ENCODE measurements at regions not wholly inside any gene's neighbourhood (a gene's known extent, or its start where the extent isn't known, plus 50 kb on each side); places are given as distances from the start of the nearest gene placed in this dataset.

DNA sequence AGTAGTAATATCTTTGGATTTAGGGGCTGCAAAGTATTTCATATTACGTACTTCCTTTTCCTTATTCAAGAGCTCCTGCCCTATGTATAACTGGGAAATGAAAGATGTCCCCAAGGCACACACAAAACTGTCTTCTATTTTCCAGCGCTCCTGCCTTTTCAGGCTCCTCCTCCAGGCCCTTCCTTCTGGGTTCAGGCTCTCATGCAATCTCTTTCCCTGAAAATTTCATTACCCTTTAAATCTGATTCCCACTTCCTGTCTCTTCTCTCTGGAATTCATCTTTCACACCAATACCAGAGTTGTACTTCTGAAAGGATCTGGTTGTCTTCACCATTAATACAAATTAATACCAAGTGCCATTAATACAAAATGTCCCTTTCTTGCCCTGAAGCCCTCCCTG is 181.6 kb downstream of the UTRN start (continued):
- TF ChIP-seq CTBP2 (IDR thresholded peaks at IDR 0.05; ENCODE audit: borderline replicate concordance, insufficient read depth, insufficient read length, low read length) (no peak), JUND (IDR thresholded peaks at IDR 0.05; ENCODE audit: low read length) (no peak), SP4 (IDR thresholded peaks at IDR 0.05; ENCODE audit: low read length) (no peak), POU5F1 (IDR thresholded peaks at IDR 0.05; ENCODE audit: low read depth, low read length) (no peak), KDM5A (IDR thresholded peaks at IDR 0.05; ENCODE audit: low read length) (no peak), SP2 (IDR thresholded peaks at IDR 0.05; ENCODE audit: low read length) (no peak), TEAD4 (IDR thresholded peaks at IDR 0.05; ENCODE audit: low read depth, low read length) (no peak), EZH2 (IDR thresholded peaks at IDR 0.05; ENCODE audit: low read depth, low read length, severe bottlenecking) (no peak)

Data from H1 (cell line).